Gastrocnemius medialis (tissue), 4 donors: ENCODE measurements at regions not wholly inside any gene's neighbourhood (a gene's known extent, or its start where the extent isn't known, plus 50 kb on each side); places are given as distances from the start of the nearest gene placed in this dataset.

ENCODE experiments used
- ATAC-seq, 2 donors: fragments of 150-250 bp; one replicate each; pipeline ENCODE4 v1.9.1; 2016
- DNase-seq, 2 donors: peaks; one replicate each; pipeline ENCODE4 v3.0.0-alpha.2; 2019
- H3K27ac ChIP-seq, 4 donors: fragments of 200-600 bp; sonication (generic); 1 replicate in 1 of 4; 2 replicates in 3 of 4; pipeline ENCODE4 v1.5.1; 2016 to 2018; ENCODE audit warnings: mild to moderate bottlenecking in 2 of 4, moderate library complexity in 1 of 4
- H3K27me3 ChIP-seq, 3 donors: fragments of 200-600 bp; sonication (generic) in 2 of 3; 1 replicate in 1 of 3; 2 replicates in 2 of 3; pipeline versions ENCODE4 v1.5.1 to v1.6.0; 2016 to 2019; ENCODE audit warnings: mild to moderate bottlenecking in 1 of 3, moderate library complexity in 1 of 3
- H3K36me3 ChIP-seq, 2 donors: fragments of 200-600 bp; sonication (generic) in 1 of 2; one replicate each; pipeline ENCODE4 v1.5.1; 2017 to 2018
- H3K4me1 ChIP-seq, 2 donors: fragments of 200-600 bp; sonication (generic) in 1 of 2; one replicate each; pipeline ENCODE4 v1.5.1; 2016 to 2017; ENCODE audit warnings: mild to moderate bottlenecking in 2 of 2
- H3K4me3 ChIP-seq, 4 donors: fragments of 200-600 bp; sonication (generic) in 3 of 4; 1 replicate in 1 of 4; 2 replicates in 3 of 4; pipeline ENCODE4 v1.5.1; 2016 to 2019; ENCODE audit warnings: mild to moderate bottlenecking in 2 of 4
- H3K9me3 ChIP-seq, 3 donors: fragments of 200-600 bp; sonication (generic) in 2 of 3; 1 replicate in 1 of 3; 2 replicates in 2 of 3; pipeline ENCODE4 v1.5.1; 2016 to 2019
- CTCF ChIP-seq, 5 experiments: fragments of 450-650 bp in 3 of 5; fragments of 200-600 bp in 2 of 5; sonication (generic) in 2 of 5; IDR thresholded peaks in 4 of 5; conservative IDR thresholded peaks in 1 of 5; 1 replicate in 4 of 5; 2 replicates in 1 of 5; pipeline ENCODE4 v1.5.1; 2016 to 2019; ENCODE audit warnings: antibody characterized with exemption in 5 of 5, mild to moderate bottlenecking in 3 of 5, moderate library complexity in 3 of 5
- POLR2A ChIP-seq, 2 donors: fragments of 450-650 bp; IDR thresholded peaks; one replicate each; pipeline ENCODE4 v1.6.1; 2017; ENCODE audit warnings: antibody characterized with exemption in 2 of 2, mild to moderate bottlenecking in 2 of 2, moderate library complexity in 2 of 2
- in situ Hi-C, 4 donors: fragments of 200-750 bp; cut with MboI; loops; one replicate each; pipeline versions ENCODE4 v1.15.0 to v1.8.0; 2017; ENCODE audit warnings: low sequenced_read_pairs in 4 of 4
- intact Hi-C: fragments of 100-400 bp; cut with DNase I; formaldehyde crosslinking; loops from one replicate; pipeline ENCODE4 v1.15.1; 2023; ENCODE audit warnings: low total_unique reads

- ATAC-seq (no peak), DNase-seq (no peak)
- H3K36me3 ChIP-seq = no peaks in the 10 kb centered on the region
- in situ Hi-C loops (no loop called here), intact Hi-C loops (no loop called here)
- TF ChIP-seq CTCF (IDR thresholded peaks at IDR 0.05 in 4 of 5, conservative IDR thresholded peaks at IDR 0.05 in 1 of 5) (no peak), POLR2A (IDR thresholded peaks at IDR 0.05) (no peak)
- H3K27me3 ChIP-seq = no peaks in the 10 kb centered on the region
- no peak overlapping the region for H3K4me3 ChIP-seq
- H3K4me1 ChIP-seq = no peaks in the 10 kb centered on the region
- no peaks in the 10 kb centered on the region for H3K9me3 ChIP-seq
- no peak overlapping the region for H3K27ac ChIP-seq
Observed at GRCh38 chr2:16000642-16001041, 60.3 kb downstream of the MYCN start.

GRCh38 chr2:15999596-16000469 is 59.5 kb downstream of the MYCN start:
- Histone ChIP-seq H3K4me3 (no peak overlapping the region), H3K36me3 (no peaks in the 10 kb centered on the region), H3K27me3 (no peaks in the 10 kb centered on the region), H3K27ac (no peak overlapping the region), H3K9me3 (no peaks in the 10 kb centered on the region), H3K4me1 (no peaks in the 10 kb centered on the region)
- TF ChIP-seq CTCF (IDR thresholded peaks at IDR 0.05 in 4 of 5, conservative IDR thresholded peaks at IDR 0.05 in 1 of 5) (no peak), POLR2A (IDR thresholded peaks at IDR 0.05) (no peak)
- no peak for ATAC-seq
- in situ Hi-C loops (no loop called here), intact Hi-C loops (no loop called here)
- DNase-seq = no peak

- Histone ChIP-seq H3K4me1 (no peaks in the 10 kb centered on the region), H3K27me3 (no peaks in the 10 kb centered on the region), H3K27ac (no peak overlapping the region), H3K9me3 (no peaks in the 10 kb centered on the region), H3K36me3 (no peaks in the 10 kb centered on the region), H3K4me3 (no peak overlapping the region)
- intact Hi-C loops = no loop called here
- DNase-seq (no peak), ATAC-seq (no peak)
- TF ChIP-seq POLR2A (IDR thresholded peaks at IDR 0.05) (no peak), CTCF (IDR thresholded peaks at IDR 0.05 in 4 of 5, conservative IDR thresholded peaks at IDR 0.05 in 1 of 5) (no peak)
- in situ Hi-C loops = no loop called here
Observed at GRCh38 chr2:15997728-15998280, 57.5 kb downstream of the MYCN start.

GRCh38 chr2:15996536-15997423 is 56.4 kb downstream of the MYCN start:
- H3K9me3 ChIP-seq = no peaks in the 10 kb centered on the region
- in situ Hi-C loops (no loop called here), intact Hi-C loops (no loop called here)
- H3K4me3 ChIP-seq = no peak overlapping the region
- no peaks in the 10 kb centered on the region for H3K27me3 ChIP-seq
- no peak overlapping the region for H3K27ac ChIP-seq
- TF ChIP-seq POLR2A (IDR thresholded peaks at IDR 0.05) = no peak
- TF ChIP-seq CTCF (IDR thresholded peaks at IDR 0.05 in 4 of 5, conservative IDR thresholded peaks at IDR 0.05 in 1 of 5) = no peak
- DNase-seq (no peak), ATAC-seq (no peak)
- no peaks in the 10 kb centered on the region for H3K36me3 ChIP-seq
- no peaks in the 10 kb centered on the region for H3K4me1 ChIP-seq
